Smooth muscle cell (in vitro differentiated cells): ENCODE measurements at regions not wholly inside any gene's neighbourhood (a gene's known extent, or its start where the extent isn't known, plus 50 kb on each side); places are given as distances from the start of the nearest gene placed in this dataset.

Experiments used
- DNase-seq: peaks from one replicate; lab custom pipeline; 2025; ENCODE audit not compliant: unreplicated experiment; lab: John Stamatoyannopoulos, UW
- H2AFZ ChIP-seq: fragments of 200-600 bp; sonication (generic); 2 replicates; pipeline ENCODE4 v1.6.0; 2016; ENCODE audit warnings: antibody characterized with exemption, low read depth, mild to moderate bottlenecking
- H3F3A ChIP-seq: fragments of 200-600 bp; sonication (generic); 2 replicates; pipeline ENCODE4 v1.6.0; 2017; ENCODE audit warnings: antibody characterized with exemption, low read depth
- H3K27ac ChIP-seq: fragments of 200-600 bp; sonication (generic); 2 replicates; pipeline ENCODE4 v1.5.1; 2016; ENCODE audit warnings: low read depth, mild to moderate bottlenecking
- H3K27me3 ChIP-seq: fragments of 200-600 bp; sonication (generic); 2 replicates; pipeline ENCODE4 v1.6.1; 2016; ENCODE audit warnings: low read depth, mild to moderate bottlenecking
- H3K36me3 ChIP-seq: fragments of 200-600 bp; sonication (generic); 2 replicates; pipeline ENCODE4 v1.5.1; 2016; ENCODE audit warnings: low read depth
- H3K4me1 ChIP-seq: fragments of 200-600 bp; sonication (generic); 2 replicates; pipeline ENCODE4 v1.5.1; 2016; ENCODE audit warnings: low read depth
- H3K4me2 ChIP-seq: fragments of 200-600 bp; sonication (generic); 2 replicates; pipeline ENCODE4 v1.6.0; 2016; ENCODE audit warnings: mild to moderate bottlenecking
- H3K4me3 ChIP-seq: fragments of 200-600 bp; sonication (generic); 2 replicates; pipeline ENCODE4 v1.5.1; 2016; ENCODE audit warnings: mild to moderate bottlenecking
- H3K79me2 ChIP-seq: fragments of 200-600 bp; sonication (generic); 2 replicates; pipeline ENCODE4 v1.6.0; 2016; ENCODE audit warnings: low read depth, mild to moderate bottlenecking
- H3K9ac ChIP-seq: fragments of 200-600 bp; sonication (generic); 2 replicates; pipeline ENCODE4 v1.6.0; 2016; ENCODE audit warnings: low read depth
- H3K9me3 ChIP-seq: fragments of 200-600 bp; sonication (generic); replicated peaks from 2 replicates; pipeline ENCODE4 v1.5.1; 2016; ENCODE audit warnings: low read depth
- H4K20me1 ChIP-seq: fragments of 200-600 bp; sonication (generic); 2 replicates; pipeline ENCODE4 v1.6.0; 2016; ENCODE audit warnings: low read depth
- WGBS: methylation state at CpG from one replicate; pipeline ENCODE4 v1.1.7; 2016; ENCODE audit warnings: low lambda C conversion rate; 5-methylcytosine and 5-hydroxymethylcytosine counted together
- TF ChIP-seq, protein P1 (sequence below): fragments of 200-600 bp; sonication (generic); IDR thresholded peaks from 2 replicates; pipeline ENCODE4 v1.5.1; 2017; ENCODE audit warnings: borderline replicate concordance, mild to moderate bottlenecking, antibody characterized with exemption; ENCODE audit not compliant: insufficient read depth, poor library complexity, severe bottlenecking

GRCh38 chr12:16691624-16692023 lies 85.7 kb upstream of the LMO3 start:
- no peaks in the 10 kb centered on the region for H3F3A ChIP-seq
- no peak overlapping the region for H3K4me3 ChIP-seq
- no peaks in the 10 kb centered on the region for H3K27me3 ChIP-seq
- H3K79me2 ChIP-seq: no peaks in the 10 kb centered on the region
- H3K9me3 ChIP-seq: no peaks in the 10 kb centered on the region
- H3K4me2 ChIP-seq: no peak overlapping the region
- DNase-seq: no peak
- no peak overlapping the region for H3K27ac ChIP-seq
- no peak overlapping the region for H2AFZ ChIP-seq
- no peaks in the 10 kb centered on the region for H3K4me1 ChIP-seq
- 84% methylated on average over 2 of the region's 2 CpGs for WGBS
- H4K20me1 ChIP-seq: no peaks in the 10 kb centered on the region
- H3K9ac ChIP-seq: no peak overlapping the region
- H3K36me3 ChIP-seq: no peaks in the 10 kb centered on the region
- TF ChIP-seq, protein P1, sequence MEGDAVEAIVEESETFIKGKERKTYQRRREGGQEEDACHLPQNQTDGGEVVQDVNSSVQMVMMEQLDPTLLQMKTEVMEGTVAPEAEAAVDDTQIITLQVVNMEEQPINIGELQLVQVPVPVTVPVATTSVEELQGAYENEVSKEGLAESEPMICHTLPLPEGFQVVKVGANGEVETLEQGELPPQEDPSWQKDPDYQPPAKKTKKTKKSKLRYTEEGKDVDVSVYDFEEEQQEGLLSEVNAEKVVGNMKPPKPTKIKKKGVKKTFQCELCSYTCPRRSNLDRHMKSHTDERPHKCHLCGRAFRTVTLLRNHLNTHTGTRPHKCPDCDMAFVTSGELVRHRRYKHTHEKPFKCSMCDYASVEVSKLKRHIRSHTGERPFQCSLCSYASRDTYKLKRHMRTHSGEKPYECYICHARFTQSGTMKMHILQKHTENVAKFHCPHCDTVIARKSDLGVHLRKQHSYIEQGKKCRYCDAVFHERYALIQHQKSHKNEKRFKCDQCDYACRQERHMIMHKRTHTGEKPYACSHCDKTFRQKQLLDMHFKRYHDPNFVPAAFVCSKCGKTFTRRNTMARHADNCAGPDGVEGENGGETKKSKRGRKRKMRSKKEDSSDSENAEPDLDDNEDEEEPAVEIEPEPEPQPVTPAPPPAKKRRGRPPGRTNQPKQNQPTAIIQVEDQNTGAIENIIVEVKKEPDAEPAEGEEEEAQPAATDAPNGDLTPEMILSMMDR: no peak

- no peak overlapping the region for H2AFZ ChIP-seq
- no peak for DNase-seq
- no peak overlapping the region for H3K4me3 ChIP-seq
- H3K27me3 ChIP-seq: no peaks in the 10 kb centered on the region
- H4K20me1 ChIP-seq: no peaks in the 10 kb centered on the region
- H3K27ac ChIP-seq: no peak overlapping the region
- H3K36me3 ChIP-seq: no peaks in the 10 kb centered on the region
- no peaks in the 10 kb centered on the region for H3K9me3 ChIP-seq
- no peak overlapping the region for H3K9ac ChIP-seq
- no peaks in the 10 kb centered on the region for H3K4me1 ChIP-seq
- H3F3A ChIP-seq: no peaks in the 10 kb centered on the region
- no peaks in the 10 kb centered on the region for H3K79me2 ChIP-seq
- TF ChIP-seq, protein P1: no peak
- H3K4me2 ChIP-seq: no peak overlapping the region
- WGBS: 93% methylated on average over 1 of the region's 1 CpG
These were observed 82.2 kb upstream of the LMO3 start for GRCh38 chr12:16688200-16688599.

DNA sequence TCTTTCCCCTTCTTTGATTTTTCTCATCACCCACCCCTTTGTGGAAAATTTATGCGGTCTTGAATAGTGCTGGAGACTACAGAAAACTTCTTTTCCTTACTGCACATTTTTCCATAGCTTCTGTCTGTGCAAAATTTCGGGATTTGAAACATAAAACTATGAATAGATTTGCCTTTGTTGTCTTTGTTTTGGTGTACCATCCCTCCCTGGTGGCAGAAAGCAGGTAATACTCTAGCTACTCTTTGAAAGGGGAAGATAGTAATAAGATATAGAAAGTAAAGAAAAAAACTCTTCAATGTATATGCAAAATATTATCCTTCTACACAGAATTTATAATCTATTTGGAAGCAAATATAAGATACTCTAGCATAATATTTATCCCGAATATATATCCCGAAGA lies 79.1 kb upstream of the LMO3 start:
- Histone ChIP-seq H3K27me3 (no peaks in the 10 kb centered on the region), H3K36me3 (no peaks in the 10 kb centered on the region), H3K9me3 (no peaks in the 10 kb centered on the region), H3K9ac (no peak overlapping the region), H3K4me2 (no peak overlapping the region), H4K20me1 (no peaks in the 10 kb centered on the region), H3K4me3 (no peak overlapping the region), H3K79me2 (no peaks in the 10 kb centered on the region), H2AFZ (no peak overlapping the region), H3K27ac (no peak overlapping the region), H3F3A (no peaks in the 10 kb centered on the region), H3K4me1 (peaks cover 2% of the 10 kb centered on the region)
- WGBS: 73% methylated on average over 4 of the region's 4 CpGs
- no peak for DNase-seq
- TF ChIP-seq, protein P1: peak; percentile 24

DNA sequence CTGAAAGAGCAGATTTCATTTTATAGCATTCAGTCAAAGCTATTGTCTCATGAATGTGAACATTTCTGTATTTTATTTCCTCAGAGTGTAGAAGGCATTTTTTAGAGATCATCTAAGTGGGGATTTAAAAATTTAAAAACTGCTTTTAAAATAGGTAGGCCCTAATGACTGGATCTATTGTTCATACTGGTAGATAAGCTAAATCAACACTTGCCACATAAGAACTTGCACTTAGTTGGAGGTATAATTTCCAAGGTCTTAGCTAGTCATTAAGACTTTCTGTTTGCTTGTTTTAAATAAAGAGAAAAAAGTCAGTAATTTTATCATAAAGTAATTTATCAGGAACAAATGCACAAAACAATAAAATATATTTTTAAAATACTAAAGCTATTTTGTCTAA lies 75.2 kb upstream of the LMO3 start:
- H3K79me2 ChIP-seq: no peaks in the 10 kb centered on the region
- DNase-seq: no peak

More for the DNA sequence above, 75.2 kb upstream of the LMO3 start:
- TF ChIP-seq, protein P1: no peak
- no peak overlapping the region for H3K4me2 ChIP-seq
- H3K4me1 ChIP-seq: peaks cover 4% of the 10 kb centered on the region
- H4K20me1 ChIP-seq: no peaks in the 10 kb centered on the region
- no peak overlapping the region for H3K27ac ChIP-seq
- no peaks in the 10 kb centered on the region for H3K27me3 ChIP-seq
- H3K36me3 ChIP-seq: no peaks in the 10 kb centered on the region
- no peak overlapping the region for H2AFZ ChIP-seq
- no peak overlapping the region for H3K9ac ChIP-seq
- no peak overlapping the region for H3K4me3 ChIP-seq
- no peaks in the 10 kb centered on the region for H3F3A ChIP-seq
- no peaks in the 10 kb centered on the region for H3K9me3 ChIP-seq
